HEK293 (cell line): ENCODE measurements at regions not wholly inside any gene's neighbourhood (a gene's known extent, or its start where the extent isn't known, plus 50 kb on each side); places are given as distances from the start of the nearest gene placed in this dataset.

Experiments used
- CTCF ChIA-PET: fragments of 350-600 bp; formaldehyde crosslinking; extraction: SDS; loops from one replicate; lab custom pipeline; 2021; ENCODE audit warnings: antibody characterized with exemption; lab: Yijun Ruan, JAX
- POLR2A ChIA-PET: fragments of 300-600 bp; formaldehyde crosslinking; extraction: SDS; loops from one replicate; lab custom pipeline; 2020; ENCODE audit warnings: antibody characterized with exemption, inconsistent platforms; lab: Yijun Ruan, JAX
- H3K27ac ChIP-seq: fragments of 200-500 bp; sonication (Bioruptor generic); 2 replicates; pipeline ENCODE4 v1.5.1; 2014; ENCODE audit warnings: low read depth, low read length, control low read depth, inconsistent platforms; ENCODE audit errors: extremely low read depth
- H3K36me3 ChIP-seq, 2 experiments: fragments of 200-500 bp in 1 of 2; sonication (Bioruptor generic) in 1 of 2; 1 replicate in 1 of 2; 2 replicates in 1 of 2; pipeline ENCODE4 v1.5.1; 2014 to 2017; ENCODE audit warnings: inconsistent platforms in 2 of 2, low read length in 2 of 2; ENCODE audit not compliant: control insufficient read depth in 2 of 2, insufficient read depth in 1 of 2
- H3K4me1 ChIP-seq: fragments of 200-500 bp; sonication (Bioruptor generic); 2 replicates; pipeline ENCODE4 v1.5.1; 2014; ENCODE audit warnings: mild to moderate bottlenecking, low read length, inconsistent platforms; ENCODE audit not compliant: control insufficient read depth, insufficient read depth
- H3K4me3 ChIP-seq: 2 replicates; pipeline ENCODE4 v1.5.1; 2011; ENCODE audit warnings: low read depth, mild to moderate bottlenecking, control low read depth, low read length, moderate library complexity
- H3K9me3 ChIP-seq: fragments of 200-500 bp; sonication (Bioruptor generic); 2 replicates; pipeline ENCODE4 v1.5.1; 2014; ENCODE audit warnings: low read depth, low read length, inconsistent platforms; ENCODE audit not compliant: control insufficient read depth, insufficient read depth
- OSR2 ChIP-seq: fragments of 450-650 bp; formaldehyde crosslinking; IDR thresholded peaks from 2 replicates; pipeline ENCODE4 v1.5.1; 2016; ENCODE audit warnings: missing biosample characterization, missing genetic modification characterization
- REPIN1 ChIP-seq: fragments of 450-650 bp; formaldehyde crosslinking; IDR thresholded peaks from 2 replicates; pipeline ENCODE4 v1.5.1; 2017; ENCODE audit warnings: missing biosample characterization, missing genetic modification characterization, low read depth
- ZNF133 ChIP-seq: fragments of 450-650 bp; formaldehyde crosslinking; IDR thresholded peaks from 2 replicates; pipeline ENCODE4 v1.5.1; 2016; ENCODE audit warnings: missing biosample characterization, missing genetic modification characterization
- ZNF175 ChIP-seq: fragments of 450-650 bp; formaldehyde crosslinking; IDR thresholded peaks from 2 replicates; pipeline ENCODE4 v1.5.1; 2016; ENCODE audit warnings: missing biosample characterization, missing genetic modification characterization
- ZNF548 ChIP-seq: fragments of 450-650 bp; formaldehyde crosslinking; IDR thresholded peaks from 2 replicates; pipeline ENCODE4 v1.5.1; 2016; ENCODE audit warnings: missing biosample characterization, missing genetic modification characterization
- TF ChIP-seq, protein P1 (sequence below): fragments of 450-650 bp; formaldehyde crosslinking; IDR thresholded peaks from 2 replicates; pipeline ENCODE4 v1.5.1; 2016; ENCODE audit warnings: missing biosample characterization, missing genetic modification characterization
- TF ChIP-seq, protein P2 (sequence below): fragments of 450-650 bp; formaldehyde crosslinking; IDR thresholded peaks from 2 replicates; pipeline ENCODE4 v1.5.1; 2016; ENCODE audit warnings: missing biosample characterization, missing genetic modification characterization, borderline replicate concordance
- TF ChIP-seq, protein P3 (sequence below): fragments of 450-650 bp; formaldehyde crosslinking; IDR thresholded peaks from 2 replicates; pipeline ENCODE4 v1.5.1; 2017; ENCODE audit warnings: missing biosample characterization, missing genetic modification characterization
- TF ChIP-seq, protein P4 (sequence below): fragments of 450-650 bp; formaldehyde crosslinking; IDR thresholded peaks from 2 replicates; pipeline ENCODE4 v1.5.1; 2016; ENCODE audit warnings: missing biosample characterization, missing genetic modification characterization, borderline replicate concordance
- TF ChIP-seq, protein P5 (sequence below): fragments of 450-650 bp; formaldehyde crosslinking; IDR thresholded peaks from 2 replicates; pipeline ENCODE4 v1.5.1; 2016; ENCODE audit warnings: missing biosample characterization, missing genetic modification characterization, low read depth

DNA sequence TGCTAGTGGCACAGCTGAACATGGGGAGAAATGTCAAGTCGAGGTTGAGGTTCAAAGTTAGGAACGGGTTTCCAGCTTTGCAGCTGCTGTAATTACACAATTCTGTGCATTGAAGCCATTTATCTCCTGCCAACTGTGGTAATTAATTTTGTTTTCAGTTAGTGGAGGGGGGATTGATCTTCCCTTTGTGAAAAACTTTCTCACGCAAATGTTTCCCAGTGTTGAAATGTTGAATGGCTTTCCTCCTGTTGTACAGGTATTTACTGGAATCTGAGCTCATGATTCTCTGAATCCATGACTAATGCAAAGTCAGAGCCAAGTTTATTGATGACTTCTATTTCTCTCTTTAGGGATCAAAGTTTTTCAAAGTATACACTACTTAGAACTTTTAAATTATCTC lies 198.4 kb upstream of the SLC35B3 start (continued):
- TF ChIP-seq OSR2 (tag by site-specific recombination) (no peak), ZNF133 (tag by site-specific recombination) (no peak)
- TF ChIP-seq, protein P1, sequence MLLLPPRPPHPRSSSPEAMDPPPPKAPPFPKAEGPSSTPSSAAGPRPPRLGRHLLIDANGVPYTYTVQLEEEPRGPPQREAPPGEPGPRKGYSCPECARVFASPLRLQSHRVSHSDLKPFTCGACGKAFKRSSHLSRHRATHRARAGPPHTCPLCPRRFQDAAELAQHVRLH (tag by site-specific recombination): no peak
- TF ChIP-seq, all 188 proteins: peak for 0

DNA sequence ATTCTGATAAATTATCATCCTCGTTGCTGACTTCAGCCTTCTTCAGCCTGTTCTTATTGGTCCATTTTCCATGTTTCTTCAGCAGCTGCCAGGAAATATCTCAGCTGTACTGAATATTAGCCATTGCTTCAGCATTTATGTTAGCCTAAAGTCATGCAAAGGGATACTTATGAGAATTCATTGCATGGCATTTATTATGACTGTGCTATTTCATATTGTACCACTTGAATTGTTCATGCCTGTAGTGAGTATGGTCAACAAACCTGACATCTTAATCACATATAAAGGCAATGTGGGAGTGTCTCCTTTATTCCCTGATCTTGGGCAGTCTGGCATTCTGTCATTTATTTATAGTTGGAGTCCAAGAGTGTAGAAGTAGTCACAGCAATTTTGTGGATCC lies 193.4 kb upstream of the SLC35B3 start:
- ChIA-PET CTCF (interaction anchor here (0.7 kb wide), 1 partner anchor 9 kb away, joined by 3 read pairs; no protein-coding TSS in a partner anchor), POLR2A (no interaction called here)
- Histone ChIP-seq H3K36me3 (no peaks in the 10 kb centered on the region), H3K27ac (no peak overlapping the region), H3K4me3 (no peak overlapping the region), H3K4me1 (no peaks in the 10 kb centered on the region; the same call in 1 of the 2 replicates), H3K9me3 (no peaks in the 10 kb centered on the region)
- no peak for TF ChIP-seq ZNF175
- TF ChIP-seq, protein P2, sequence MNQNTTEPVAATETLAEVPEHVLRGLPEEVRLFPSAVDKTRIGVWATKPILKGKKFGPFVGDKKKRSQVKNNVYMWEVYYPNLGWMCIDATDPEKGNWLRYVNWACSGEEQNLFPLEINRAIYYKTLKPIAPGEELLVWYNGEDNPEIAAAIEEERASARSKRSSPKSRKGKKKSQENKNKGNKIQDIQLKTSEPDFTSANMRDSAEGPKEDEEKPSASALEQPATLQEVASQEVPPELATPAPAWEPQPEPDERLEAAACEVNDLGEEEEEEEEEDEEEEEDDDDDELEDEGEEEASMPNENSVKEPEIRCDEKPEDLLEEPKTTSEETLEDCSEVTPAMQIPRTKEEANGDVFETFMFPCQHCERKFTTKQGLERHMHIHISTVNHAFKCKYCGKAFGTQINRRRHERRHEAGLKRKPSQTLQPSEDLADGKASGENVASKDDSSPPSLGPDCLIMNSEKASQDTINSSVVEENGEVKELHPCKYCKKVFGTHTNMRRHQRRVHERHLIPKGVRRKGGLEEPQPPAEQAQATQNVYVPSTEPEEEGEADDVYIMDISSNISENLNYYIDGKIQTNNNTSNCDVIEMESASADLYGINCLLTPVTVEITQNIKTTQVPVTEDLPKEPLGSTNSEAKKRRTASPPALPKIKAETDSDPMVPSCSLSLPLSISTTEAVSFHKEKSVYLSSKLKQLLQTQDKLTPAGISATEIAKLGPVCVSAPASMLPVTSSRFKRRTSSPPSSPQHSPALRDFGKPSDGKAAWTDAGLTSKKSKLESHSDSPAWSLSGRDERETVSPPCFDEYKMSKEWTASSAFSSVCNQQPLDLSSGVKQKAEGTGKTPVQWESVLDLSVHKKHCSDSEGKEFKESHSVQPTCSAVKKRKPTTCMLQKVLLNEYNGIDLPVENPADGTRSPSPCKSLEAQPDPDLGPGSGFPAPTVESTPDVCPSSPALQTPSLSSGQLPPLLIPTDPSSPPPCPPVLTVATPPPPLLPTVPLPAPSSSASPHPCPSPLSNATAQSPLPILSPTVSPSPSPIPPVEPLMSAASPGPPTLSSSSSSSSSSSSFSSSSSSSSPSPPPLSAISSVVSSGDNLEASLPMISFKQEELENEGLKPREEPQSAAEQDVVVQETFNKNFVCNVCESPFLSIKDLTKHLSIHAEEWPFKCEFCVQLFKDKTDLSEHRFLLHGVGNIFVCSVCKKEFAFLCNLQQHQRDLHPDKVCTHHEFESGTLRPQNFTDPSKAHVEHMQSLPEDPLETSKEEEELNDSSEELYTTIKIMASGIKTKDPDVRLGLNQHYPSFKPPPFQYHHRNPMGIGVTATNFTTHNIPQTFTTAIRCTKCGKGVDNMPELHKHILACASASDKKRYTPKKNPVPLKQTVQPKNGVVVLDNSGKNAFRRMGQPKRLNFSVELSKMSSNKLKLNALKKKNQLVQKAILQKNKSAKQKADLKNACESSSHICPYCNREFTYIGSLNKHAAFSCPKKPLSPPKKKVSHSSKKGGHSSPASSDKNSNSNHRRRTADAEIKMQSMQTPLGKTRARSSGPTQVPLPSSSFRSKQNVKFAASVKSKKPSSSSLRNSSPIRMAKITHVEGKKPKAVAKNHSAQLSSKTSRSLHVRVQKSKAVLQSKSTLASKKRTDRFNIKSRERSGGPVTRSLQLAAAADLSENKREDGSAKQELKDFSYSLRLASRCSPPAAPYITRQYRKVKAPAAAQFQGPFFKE (tag by site-specific recombination): no peak

DNA sequence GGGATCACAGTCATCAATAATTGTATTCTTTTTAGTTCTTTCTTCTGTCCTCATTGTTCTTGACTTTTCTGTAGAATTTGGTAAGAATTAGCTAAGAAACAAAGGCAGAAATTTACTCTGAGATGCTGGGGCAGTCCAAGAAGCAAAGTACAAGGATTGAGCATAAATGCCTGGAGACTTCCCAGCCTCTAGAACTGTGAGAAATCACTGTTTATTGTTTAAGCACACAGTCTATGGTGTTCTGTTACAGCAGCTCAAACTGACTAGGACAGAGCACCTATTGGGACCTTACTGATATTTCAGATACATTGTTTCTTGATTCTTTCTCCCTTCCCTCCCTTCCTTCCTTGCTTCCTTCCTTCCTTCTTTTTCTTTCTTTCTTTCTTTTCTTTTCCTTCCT lies 192.7 kb upstream of the SLC35B3 start:
- no peaks in the 10 kb centered on the region for H3K36me3 ChIP-seq
- ChIA-PET CTCF (no interaction called here), POLR2A (no interaction called here)
- H3K4me1 ChIP-seq: no peaks in the 10 kb centered on the region; the same call in 1 of the 2 replicates
- no peak overlapping the region for H3K4me3 ChIP-seq
- H3K27ac ChIP-seq: no peak overlapping the region
- TF ChIP-seq, protein P3, sequence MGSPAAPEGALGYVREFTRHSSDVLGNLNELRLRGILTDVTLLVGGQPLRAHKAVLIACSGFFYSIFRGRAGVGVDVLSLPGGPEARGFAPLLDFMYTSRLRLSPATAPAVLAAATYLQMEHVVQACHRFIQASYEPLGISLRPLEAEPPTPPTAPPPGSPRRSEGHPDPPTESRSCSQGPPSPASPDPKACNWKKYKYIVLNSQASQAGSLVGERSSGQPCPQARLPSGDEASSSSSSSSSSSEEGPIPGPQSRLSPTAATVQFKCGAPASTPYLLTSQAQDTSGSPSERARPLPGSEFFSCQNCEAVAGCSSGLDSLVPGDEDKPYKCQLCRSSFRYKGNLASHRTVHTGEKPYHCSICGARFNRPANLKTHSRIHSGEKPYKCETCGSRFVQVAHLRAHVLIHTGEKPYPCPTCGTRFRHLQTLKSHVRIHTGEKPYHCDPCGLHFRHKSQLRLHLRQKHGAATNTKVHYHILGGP (tag by site-specific recombination): no peak
- TF ChIP-seq, protein P4, sequence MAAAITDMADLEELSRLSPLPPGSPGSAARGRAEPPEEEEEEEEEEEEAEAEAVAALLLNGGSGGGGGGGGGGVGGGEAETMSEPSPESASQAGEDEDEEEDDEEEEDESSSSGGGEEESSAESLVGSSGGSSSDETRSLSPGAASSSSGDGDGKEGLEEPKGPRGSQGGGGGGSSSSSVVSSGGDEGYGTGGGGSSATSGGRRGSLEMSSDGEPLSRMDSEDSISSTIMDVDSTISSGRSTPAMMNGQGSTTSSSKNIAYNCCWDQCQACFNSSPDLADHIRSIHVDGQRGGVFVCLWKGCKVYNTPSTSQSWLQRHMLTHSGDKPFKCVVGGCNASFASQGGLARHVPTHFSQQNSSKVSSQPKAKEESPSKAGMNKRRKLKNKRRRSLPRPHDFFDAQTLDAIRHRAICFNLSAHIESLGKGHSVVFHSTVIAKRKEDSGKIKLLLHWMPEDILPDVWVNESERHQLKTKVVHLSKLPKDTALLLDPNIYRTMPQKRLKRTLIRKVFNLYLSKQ (tag by site-specific recombination): no peak
- TF ChIP-seq REPIN1 (tag by site-specific recombination): no peak
- TF ChIP-seq, all 188 proteins: peak for 0
- no peaks in the 10 kb centered on the region for H3K9me3 ChIP-seq

DNA sequence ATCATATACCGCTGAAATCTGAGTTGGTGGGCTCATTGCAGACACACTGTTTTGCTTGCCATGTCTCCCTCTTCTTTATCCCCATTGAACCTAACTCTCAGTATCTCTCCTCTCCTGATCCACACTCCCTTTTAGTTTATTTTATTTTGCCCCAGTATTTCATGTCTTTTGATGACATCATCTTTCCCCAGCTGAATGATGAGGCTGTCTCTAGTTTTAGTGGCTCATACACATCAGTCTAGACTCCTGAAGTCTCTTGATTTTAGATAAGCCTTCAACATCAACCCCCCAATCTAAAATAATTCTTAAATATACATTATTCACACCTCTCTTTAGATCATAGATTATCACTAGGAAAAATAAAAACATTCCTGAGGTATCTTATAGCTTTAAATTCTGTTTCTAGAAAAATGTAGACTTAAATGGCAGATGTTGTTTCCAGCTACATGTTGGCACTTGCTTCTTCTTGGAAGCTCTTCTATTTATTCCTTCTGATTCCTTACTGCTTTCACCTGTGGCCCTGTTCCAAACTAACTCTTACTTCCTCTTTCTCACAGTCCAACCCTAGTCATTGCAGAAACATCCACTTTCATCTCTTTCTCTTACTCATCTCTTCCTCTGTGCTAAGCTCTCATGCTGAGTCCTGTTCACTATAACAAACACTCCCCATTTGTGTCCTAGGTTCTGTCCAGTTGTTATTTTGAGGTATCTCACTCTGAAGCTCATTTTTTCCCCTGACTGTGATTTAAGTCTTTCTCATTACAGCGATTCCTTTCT lies 191.9 kb upstream of the SLC35B3 start:
- Histone ChIP-seq H3K36me3 (no peaks in the 10 kb centered on the region), H3K9me3 (no peaks in the 10 kb centered on the region), H3K4me1 (no peaks in the 10 kb centered on the region; the same call in 1 of the 2 replicates), H3K4me3 (no peak overlapping the region), H3K27ac (no peak overlapping the region)
- ChIA-PET POLR2A (no interaction called here), CTCF (interaction anchor here (0.7 to 0.9 kb wide), 2 partner anchors 83 to 278 kb away, joined by 3 read pairs; no protein-coding TSS in a partner anchor)
- no peak for TF ChIP-seq ZNF548
- TF ChIP-seq, protein P5, sequence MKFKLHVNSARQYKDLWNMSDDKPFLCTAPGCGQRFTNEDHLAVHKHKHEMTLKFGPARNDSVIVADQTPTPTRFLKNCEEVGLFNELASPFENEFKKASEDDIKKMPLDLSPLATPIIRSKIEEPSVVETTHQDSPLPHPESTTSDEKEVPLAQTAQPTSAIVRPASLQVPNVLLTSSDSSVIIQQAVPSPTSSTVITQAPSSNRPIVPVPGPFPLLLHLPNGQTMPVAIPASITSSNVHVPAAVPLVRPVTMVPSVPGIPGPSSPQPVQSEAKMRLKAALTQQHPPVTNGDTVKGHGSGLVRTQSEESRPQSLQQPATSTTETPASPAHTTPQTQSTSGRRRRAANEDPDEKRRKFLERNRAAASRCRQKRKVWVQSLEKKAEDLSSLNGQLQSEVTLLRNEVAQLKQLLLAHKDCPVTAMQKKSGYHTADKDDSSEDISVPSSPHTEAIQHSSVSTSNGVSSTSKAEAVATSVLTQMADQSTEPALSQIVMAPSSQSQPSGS: peak; percentile 84
